ENCODE measurements at regions not wholly inside any gene's neighbourhood (a gene's known extent, or its start where the extent isn't known, plus 50 kb on each side); places are given as distances from the start of the nearest gene placed in this dataset.

DNA sequence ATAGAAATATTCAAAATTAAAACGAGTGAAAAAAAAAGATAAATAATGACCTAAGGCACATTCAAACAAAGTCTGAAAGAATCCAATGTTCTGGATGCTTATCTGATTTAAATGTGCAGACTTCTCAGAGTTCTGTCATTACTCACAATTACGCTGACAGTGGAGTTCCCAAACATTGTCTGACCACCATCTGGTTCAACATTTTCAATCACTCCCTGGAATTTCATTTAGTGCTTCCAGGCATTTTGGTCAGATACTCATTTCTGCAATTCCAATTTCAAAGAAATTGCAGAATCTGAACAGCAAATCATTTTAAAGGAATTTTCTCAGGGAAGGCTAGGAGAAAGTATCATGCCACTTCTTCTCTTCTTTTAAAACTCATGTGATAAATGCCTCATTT is 398.2 kb upstream of the PDE3A start:
- TF ChIP-seq, protein P1, sequence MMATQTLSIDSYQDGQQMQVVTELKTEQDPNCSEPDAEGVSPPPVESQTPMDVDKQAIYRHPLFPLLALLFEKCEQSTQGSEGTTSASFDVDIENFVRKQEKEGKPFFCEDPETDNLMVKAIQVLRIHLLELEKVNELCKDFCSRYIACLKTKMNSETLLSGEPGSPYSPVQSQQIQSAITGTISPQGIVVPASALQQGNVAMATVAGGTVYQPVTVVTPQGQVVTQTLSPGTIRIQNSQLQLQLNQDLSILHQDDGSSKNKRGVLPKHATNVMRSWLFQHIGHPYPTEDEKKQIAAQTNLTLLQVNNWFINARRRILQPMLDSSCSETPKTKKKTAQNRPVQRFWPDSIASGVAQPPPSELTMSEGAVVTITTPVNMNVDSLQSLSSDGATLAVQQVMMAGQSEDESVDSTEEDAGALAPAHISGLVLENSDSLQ (IDR thresholded peaks at IDR 0.05), result no peak
- no peak for TF ChIP-seq SUZ12 (IDR thresholded peaks at IDR 0.05)
- no peak for TF ChIP-seq FOXM1 (IDR thresholded peaks at IDR 0.05; ENCODE audit: borderline replicate concordance)
- TF ChIP-seq LEF1 (IDR thresholded peaks at IDR 0.05; ENCODE audit: borderline replicate concordance), result no peak
- no peak for TF ChIP-seq TARDBP (IDR thresholded peaks at IDR 0.05)
- no peak for TF ChIP-seq ELF4 (IDR thresholded peaks at IDR 0.05)

All from HEK293T (cell line).